ENCODE measurements at regions not wholly inside any gene's neighbourhood (a gene's known extent, or its start where the extent isn't known, plus 50 kb on each side); places are given as distances from the start of the nearest gene placed in this dataset.

- no peak for DNase-seq
Measured at GRCh38 chr11:19558189-19558986, 154.2 kb upstream of the NAV2 start.

DNA sequence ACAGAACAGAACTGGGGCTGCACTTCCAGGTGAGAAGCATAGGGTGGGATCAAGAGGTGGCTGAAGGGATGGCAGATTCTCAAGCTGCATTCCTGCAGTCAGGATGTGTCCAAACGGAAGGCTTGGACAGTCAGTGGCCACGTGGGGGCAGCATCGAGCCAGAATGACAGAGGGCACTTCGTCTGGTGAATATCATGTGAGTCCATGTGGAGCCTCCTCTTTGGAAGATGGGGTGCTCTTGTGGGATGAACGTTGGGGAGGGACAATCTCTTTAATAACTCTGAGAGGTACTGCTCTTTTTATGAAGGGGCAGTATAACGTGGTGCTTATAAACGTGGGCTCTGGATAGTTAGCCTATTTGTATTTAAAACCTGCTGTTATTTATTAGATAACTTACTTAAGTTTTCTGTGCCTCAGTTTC is 154.9 kb upstream of the NAV2 start:
- DNase-seq = peak; percentile 71 to 73

DNA sequence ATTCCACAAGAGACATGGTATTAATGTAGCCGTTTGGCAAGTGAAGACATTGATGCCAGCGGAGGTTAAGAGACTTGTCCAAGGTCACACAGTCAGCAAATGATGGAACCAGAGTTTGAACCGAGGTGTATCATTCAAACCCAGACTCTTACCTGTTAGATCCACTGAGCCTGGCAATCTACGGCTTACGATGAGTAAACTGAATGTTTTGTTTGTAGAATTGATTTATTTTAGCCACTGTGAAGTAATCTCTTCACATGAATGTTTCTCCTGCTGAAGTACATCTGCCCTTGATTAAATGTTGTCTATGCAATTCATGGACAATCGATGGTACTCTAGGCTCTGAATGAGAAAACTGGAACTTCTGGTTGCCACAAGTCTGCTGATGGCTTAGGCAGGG is 155.5 kb upstream of the NAV2 start:
- DNase-seq = no peak

- DNase-seq = no peak
Measured at GRCh38 chr11:19555266-19555665, 157.4 kb upstream of the NAV2 start.

- DNase-seq = peak; percentile 78 to 82
Measured at GRCh38 chr11:19553683-19554333, 158.8 kb upstream of the NAV2 start.

- DNase-seq = no peak
Measured at GRCh38 chr11:19552656-19553260, 159.9 kb upstream of the NAV2 start.

DNA sequence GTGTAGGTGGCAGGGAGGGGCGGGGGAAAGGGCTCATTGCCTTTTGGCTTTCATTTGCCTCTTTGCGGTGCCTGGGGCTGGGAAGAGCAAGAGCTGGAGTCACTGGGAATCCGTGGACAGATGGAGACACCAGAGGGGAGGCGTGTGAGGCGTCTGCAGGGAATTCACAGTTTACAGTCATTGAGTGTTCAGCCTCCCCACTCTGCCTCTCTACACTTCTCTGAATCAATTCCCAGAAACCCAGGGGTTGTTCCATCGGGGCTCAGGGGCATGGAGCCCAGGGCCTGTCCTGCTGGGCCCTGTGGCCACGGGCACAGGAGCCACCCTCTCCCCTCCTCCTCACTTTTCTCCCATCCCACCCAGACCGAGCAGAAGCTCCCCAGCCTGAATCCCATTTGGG is 160.5 kb upstream of the NAV2 start:
- DNase-seq = no peak

DNA sequence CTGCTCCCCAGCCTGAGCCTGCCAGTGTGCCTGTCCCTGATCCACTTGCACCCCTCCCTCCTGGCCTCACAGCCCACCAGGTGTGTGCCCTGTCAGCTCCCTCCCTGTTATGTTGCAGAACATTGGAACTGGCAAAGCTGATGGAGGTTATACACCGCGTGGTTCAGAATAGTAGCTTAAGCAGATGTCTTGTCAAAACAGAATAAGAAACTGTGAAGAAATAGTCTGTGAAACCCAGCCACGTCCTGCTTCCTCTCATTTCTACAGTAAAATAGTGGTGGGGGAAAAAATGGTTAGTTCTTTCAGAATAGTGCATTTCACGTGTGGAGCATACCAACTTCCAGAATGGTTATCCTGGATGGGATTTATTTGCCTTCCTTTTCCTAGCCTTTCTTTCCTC is 161.2 kb upstream of the NAV2 start:
- DNase-seq = no peak

DNA sequence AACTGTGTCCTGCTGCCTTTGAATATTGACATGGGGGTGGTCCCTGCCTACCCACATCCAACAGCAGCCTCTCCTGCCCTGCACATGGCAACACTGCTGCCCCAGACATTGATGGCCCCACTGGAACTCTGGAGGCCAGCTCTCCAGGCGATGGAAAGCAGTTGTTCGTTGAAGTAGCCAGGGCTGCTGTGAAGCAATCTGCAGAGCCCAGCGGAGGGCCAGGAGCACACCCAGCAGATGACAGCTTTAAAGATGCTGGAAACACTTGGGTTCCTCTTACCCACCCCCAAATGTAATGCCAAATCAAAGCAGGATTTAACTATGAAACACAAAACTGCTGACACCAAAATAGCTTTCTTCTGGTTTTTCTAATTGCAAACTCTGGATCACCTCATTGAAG is 165.6 kb upstream of the NAV2 start:
- no peak for DNase-seq

GRCh38 chr11:19546325-19546724 is 166.3 kb upstream of the NAV2 start:
- DNase-seq = no peak

GRCh38 chr11:19541521-19542049 is 171.1 kb upstream of the NAV2 start:
- DNase-seq = no peak

- no peak for DNase-seq
Measured at GRCh38 chr11:19539861-19540260, 172.8 kb upstream of the NAV2 start.

- no peak for DNase-seq
Measured at GRCh38 chr11:19537803-19538453, 174.7 kb upstream of the NAV2 start.

DNA sequence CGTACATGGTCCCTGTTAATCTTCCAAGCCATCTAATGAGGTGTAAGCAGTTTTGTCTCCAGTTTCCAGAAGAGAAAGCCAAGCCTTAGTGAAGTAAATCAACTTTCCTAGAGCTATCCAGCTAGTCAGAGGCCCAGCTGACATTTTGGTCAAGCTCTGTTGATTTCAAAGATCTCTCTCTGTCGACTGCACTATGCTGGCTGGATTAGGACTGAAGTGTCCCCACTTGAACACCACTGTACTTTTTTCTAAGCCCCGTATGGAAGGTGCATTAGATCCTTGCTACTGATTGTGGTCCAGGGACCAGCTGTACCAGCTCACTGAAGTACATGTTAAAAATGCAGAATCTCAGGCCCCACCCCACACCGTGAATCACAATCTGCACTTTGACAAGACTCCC is 176.5 kb upstream of the NAV2 start:
- no peak for DNase-seq

- no peak for DNase-seq
Measured at GRCh38 chr11:19530505-19530904, 182.1 kb upstream of the NAV2 start.

GRCh38 chr11:19526119-19526518 is 186.5 kb upstream of the NAV2 start:
- no peak for DNase-seq

- no peak for DNase-seq
Measured at GRCh38 chr11:19525714-19526113, 186.9 kb upstream of the NAV2 start.

DNA sequence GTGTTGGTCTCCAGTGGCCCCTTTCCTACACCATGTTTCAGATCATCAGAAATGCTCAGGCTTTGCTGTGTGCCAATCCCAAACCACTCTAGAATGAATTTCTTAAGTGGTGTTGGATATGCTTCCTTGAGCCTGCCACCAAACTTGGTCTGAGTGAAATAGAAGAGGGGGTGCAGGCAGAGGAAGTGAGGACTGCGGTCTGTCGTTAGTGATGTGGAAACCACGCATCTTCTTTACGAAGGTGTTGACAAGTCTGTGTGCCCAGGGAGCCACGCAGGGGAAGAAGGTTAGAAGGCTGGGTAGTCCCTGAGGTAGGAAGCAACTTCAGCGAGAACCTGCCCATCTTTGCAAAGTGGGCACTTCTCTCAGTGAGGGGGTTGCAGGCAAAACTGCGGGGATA is 187.4 kb upstream of the NAV2 start:
- DNase-seq = no peak

DNA sequence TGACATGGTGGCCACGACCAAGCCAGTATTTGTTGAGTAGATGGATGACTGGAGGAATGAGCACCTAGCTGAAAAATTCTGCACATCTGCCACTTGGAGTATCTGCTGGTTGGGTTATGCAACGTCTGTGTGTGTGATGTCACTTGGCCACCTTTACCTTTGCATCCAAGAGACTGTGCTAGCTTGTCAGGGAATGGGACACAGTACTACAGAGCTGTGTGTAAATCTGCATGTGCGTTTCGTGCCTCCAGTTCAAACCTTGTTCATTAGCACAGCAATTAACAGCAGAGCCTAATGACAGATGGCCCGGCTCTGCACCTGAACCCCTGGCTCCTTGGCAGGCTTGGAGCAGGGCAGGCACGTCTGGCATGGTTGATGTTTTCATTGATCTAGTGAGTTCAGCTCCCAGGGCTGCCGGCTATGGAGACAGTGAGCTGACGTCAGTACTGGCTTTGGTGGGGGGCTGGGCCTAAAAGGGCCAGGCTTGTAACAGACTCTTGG is 188.4 kb upstream of the NAV2 start:
- no peak for DNase-seq

DNA sequence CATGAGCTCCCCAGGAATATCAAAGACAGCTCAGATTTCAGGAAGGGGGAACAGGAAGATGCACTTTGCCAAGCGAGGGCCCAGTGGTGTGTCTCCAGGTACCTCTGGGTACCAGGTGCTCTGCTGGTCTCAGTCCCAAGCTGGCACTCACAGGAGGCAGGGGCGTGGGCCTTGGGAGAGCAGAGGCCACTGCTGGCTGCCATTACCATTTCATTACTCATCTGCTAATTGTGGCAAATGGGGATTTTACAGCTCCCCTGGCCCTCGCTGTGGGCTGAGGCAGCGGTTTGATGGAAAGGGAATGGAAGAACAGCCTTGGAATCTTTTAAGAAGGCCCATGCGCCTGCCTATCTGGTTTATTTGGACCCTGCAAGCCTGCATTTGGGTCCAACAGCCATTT is 192.0 kb upstream of the NAV2 start:
- DNase-seq = no peak

DNA sequence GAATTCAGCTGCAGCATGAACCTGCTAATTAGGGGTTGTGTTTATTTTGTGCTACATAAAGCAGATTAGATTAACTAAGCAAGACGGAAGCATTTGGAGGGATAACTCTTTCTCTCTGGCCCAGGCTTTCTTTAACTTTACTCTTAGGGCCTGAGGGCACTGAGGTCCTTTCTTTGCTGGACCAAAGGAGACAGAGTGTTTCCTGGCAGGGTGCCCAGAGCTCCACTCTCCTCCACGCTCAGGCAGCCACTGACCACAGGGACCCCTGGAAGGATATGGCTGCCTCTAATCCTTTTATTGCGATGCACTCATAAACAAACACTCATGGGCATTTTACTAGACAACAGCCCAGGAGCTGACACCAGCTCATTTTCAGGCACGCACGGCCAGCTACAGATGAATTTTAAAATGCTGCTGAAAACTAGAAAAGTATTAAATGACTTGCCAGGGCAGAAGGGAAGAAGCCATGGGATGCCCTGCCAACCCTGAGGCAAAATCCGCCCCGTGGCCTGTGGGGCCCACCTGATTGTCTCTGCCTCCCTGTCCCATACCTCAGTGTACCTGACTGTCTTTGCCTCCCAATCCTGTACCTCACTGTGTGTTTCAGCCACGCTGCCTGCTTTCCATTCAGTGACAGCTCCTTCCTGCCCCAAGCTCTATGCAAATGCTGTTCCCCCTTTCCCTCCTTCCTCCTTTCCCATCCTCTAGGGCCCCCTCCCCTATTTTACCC is 192.6 kb upstream of the NAV2 start:
- no peak for DNase-seq

DNA sequence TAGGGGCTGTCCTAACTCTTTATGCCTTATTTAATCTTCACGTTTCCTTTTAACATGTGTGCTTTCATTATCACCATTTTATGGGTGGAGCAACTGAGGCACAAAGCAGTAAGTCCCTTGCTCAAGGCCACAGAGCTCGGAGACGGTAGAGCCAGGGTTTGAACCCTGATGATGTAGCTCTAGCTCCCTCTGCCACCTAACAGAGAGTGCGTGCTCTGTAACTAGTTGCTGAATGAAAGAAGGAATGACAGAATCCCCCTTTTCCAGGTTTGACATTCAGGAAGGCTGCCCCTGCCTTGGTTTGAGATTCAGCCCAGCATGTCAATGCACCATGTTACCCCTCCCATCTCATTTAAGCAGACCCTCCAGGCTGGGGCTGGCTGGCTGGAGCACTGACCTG is 193.3 kb upstream of the NAV2 start:
- no peak for DNase-seq

- no peak for DNase-seq
Measured at GRCh38 chr11:19513253-19513652, 199.4 kb upstream of the NAV2 start.
